ENCODE measurements at regions not wholly inside any gene's neighbourhood (a gene's known extent, or its start where the extent isn't known, plus 50 kb on each side); places are given as distances from the start of the nearest gene placed in this dataset.

DNA sequence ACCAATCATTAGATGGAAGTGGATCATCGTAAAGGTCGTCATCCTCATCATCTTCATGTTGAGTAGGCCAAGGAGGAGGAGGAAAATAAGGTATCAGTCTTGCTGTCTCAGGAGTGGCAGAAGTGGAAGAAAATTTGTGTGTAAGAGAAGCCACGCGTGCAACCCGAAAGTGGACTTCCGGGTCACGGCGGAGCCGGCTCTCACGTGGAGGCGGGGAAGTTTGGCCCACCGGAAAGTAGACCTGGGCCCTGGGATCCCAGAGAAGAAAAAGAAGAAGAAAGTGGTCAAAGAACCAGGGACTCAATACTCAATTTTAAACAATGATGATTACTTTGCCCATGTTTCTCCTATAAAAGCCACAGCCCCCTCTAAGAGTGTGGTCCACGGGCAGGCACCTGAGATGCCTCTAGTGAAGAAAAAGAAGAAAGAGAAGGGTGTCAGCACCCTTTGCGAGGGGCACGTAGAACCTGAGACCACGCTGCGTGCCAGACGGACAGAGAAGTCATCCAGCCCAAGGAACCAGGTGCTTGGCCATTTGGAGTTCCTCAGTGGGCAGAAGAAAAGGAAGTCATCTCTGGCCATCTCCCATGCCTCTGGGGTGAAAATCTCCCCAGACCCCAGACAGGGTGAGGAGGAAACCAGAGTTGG is 365.8 kb downstream of the BCAT1 start:
- no peak for TF ChIP-seq GATA2 (IDR thresholded peaks at IDR 0.05; ENCODE audit: low read depth, low read length)
- TF ChIP-seq GATA3 (IDR thresholded peaks at IDR 0.05; ENCODE audit: low read depth, low read length), result no peak

Measured in SH-SY5Y (cell line).